Common myeloid progenitor, CD34-positive (primary cell): ENCODE measurements at regions not wholly inside any gene's neighbourhood (a gene's known extent, or its start where the extent isn't known, plus 50 kb on each side); places are given as distances from the start of the nearest gene placed in this dataset.
A peak's percentile ranks its signal among the peaks of the same experiment; 100 is the strongest.

Experiments used
- CTCF ChIA-PET: fragments of 350-600 bp; sonication (Branson Sonifier 250); formaldehyde crosslinking; loops from one replicate; lab custom pipeline; 2021; ENCODE audit warnings: antibody characterized with exemption; lab: Charles Lee
- POLR2A ChIA-PET: fragments of 350-600 bp; sonication (Branson Sonifier 250); formaldehyde crosslinking; loops from one replicate; lab custom pipeline; 2021; ENCODE audit warnings: antibody characterized with exemption; lab: Charles Lee
- DNase-seq, 3 donors: peaks; one replicate each; pipeline versions ENCODE4 v3.0.0 to v3.0.0-alpha.2; 2013
- H3K27ac ChIP-seq, 2 experiments: 1 replicate in 1 of 2; 2 replicates in 1 of 2; pipeline ENCODE4 v1.7.0; 2013; ENCODE audit warnings: inconsistent platforms in 2 of 2, low read length in 2 of 2, mild to moderate bottlenecking in 2 of 2, low read depth in 1 of 2, moderate library complexity in 1 of 2; ENCODE audit not compliant: severe bottlenecking in 2 of 2, insufficient read depth in 1 of 2, poor library complexity in 1 of 2
- H3K27me3 ChIP-seq, 5 experiments: replicated peaks in 2 of 5; 1 replicate in 3 of 5; 2 replicates in 2 of 5; pipeline versions ENCODE4 v1.6.1 to v1.7.0; 2013; ENCODE audit warnings: low read length in 4 of 5, mild to moderate bottlenecking in 2 of 5, moderate library complexity in 2 of 5, inconsistent platforms in 1 of 5; ENCODE audit not compliant: insufficient read depth in 5 of 5, control insufficient read depth in 4 of 5
- H3K36me3 ChIP-seq, 4 experiments: 1 replicate in 2 of 4; 2 replicates in 2 of 4; pipeline versions ENCODE4 v1.6.1 to v1.7.0; 2013; ENCODE audit warnings: low read length in 3 of 4, control low read depth in 1 of 4, mild to moderate bottlenecking in 1 of 4; ENCODE audit not compliant: control insufficient read depth in 4 of 4, insufficient read depth in 4 of 4
- H3K4me1 ChIP-seq, 4 experiments: 1 replicate in 3 of 4; 2 replicates in 1 of 4; pipeline versions ENCODE4 v1.6.1 to v1.7.1; 2013; ENCODE audit warnings: low read length in 3 of 4, mild to moderate bottlenecking in 3 of 4, control low read depth in 1 of 4, inconsistent platforms in 1 of 4, moderate library complexity in 1 of 4; ENCODE audit not compliant: control insufficient read depth in 4 of 4, insufficient read depth in 4 of 4; ENCODE audit errors: control extremely low read depth in 1 of 4
- H3K4me3 ChIP-seq, 7 experiments: 1 replicate in 4 of 7; 2 replicates in 3 of 7; pipeline versions ENCODE4 v1.5.1 to v1.7.0; 2013; ENCODE audit warnings: mild to moderate bottlenecking in 7 of 7, low read length in 6 of 7, moderate library complexity in 6 of 7, inconsistent platforms in 2 of 7, low read depth in 2 of 7, control low read depth in 1 of 7; ENCODE audit not compliant: insufficient read depth in 4 of 7, control insufficient read depth in 1 of 7; ENCODE audit errors: extremely low read depth in 1 of 7
- H3K9me3 ChIP-seq, 5 experiments: 1 replicate in 4 of 5; 2 replicates in 1 of 5; pipeline versions ENCODE4 v1.6.1 to v1.7.1; 2013; ENCODE audit warnings: low read length in 4 of 5, mild to moderate bottlenecking in 2 of 5, inconsistent platforms in 1 of 5, low read depth in 1 of 5, moderate library complexity in 1 of 5; ENCODE audit not compliant: control insufficient read depth in 4 of 5, insufficient read depth in 2 of 5; ENCODE audit errors: control extremely low read depth in 1 of 5
- WGBS: methylation state at CpG from one replicate; pipeline ENCODE4 v1.1.5; 2013; ENCODE audit not compliant: insufficient coverage; 5-methylcytosine and 5-hydroxymethylcytosine counted together

GRCh38 chr3:72317491-72317890 lies 530.8 kb downstream of the SHQ1 start:
- ChIA-PET CTCF (interaction anchor here (1.2 to 2.4 kb wide), 3 partner anchors 11 to 62 kb away, joined by 3 to 9 read pairs (median 3); no protein-coding TSS in a partner anchor), POLR2A (no interaction called here)
- H3K9me3 ChIP-seq = peaks cover 0 to 2% (median 0%) of the 10 kb centered on the region in 5 experiments
- H3K36me3 ChIP-seq = no peaks in the 10 kb centered on the region
- 96% methylated on average over 6 of the region's 7 CpGs for WGBS
- no peaks in the 10 kb centered on the region for H3K27me3 ChIP-seq
- no peak overlapping the region for H3K27ac ChIP-seq
- peaks cover 1 to 47% (median 30%) of the 10 kb centered on the region in 4 experiments for H3K4me1 ChIP-seq
- no peak overlapping the region for H3K4me3 ChIP-seq
- DNase-seq = no peak

GRCh38 chr3:72316501-72317279 lies 531.6 kb downstream of the SHQ1 start:
- Histone ChIP-seq H3K4me1 (peaks cover 9 to 49% (median 36%) of the 10 kb centered on the region in 4 experiments), H3K36me3 (no peaks in the 10 kb centered on the region), H3K27me3 (no peaks in the 10 kb centered on the region), H3K27ac (no peak overlapping the region), H3K4me3 (no peak overlapping the region), H3K9me3 (peaks cover 0 to 2% (median 0%) of the 10 kb centered on the region in 5 experiments)
- 93% methylated on average over 11 of the region's 13 CpGs for WGBS
- ChIA-PET CTCF (interaction anchor here (1.1 to 1.2 kb wide), 4 partner anchors 18 to 76 kb away, joined by 3 read pairs; no protein-coding TSS in a partner anchor), POLR2A (no interaction called here)
- DNase-seq = no peak

GRCh38 chr3:72313308-72313707 lies 528.4 kb upstream of the PROK2 start:
- no peaks in the 10 kb centered on the region for H3K27me3 ChIP-seq
- H3K36me3 ChIP-seq = no peaks in the 10 kb centered on the region
- CTCF ChIA-PET = interaction anchor here (1.0 to 1.2 kb wide), 3 partner anchors 18 to 26 kb away, joined by 3 read pairs; no protein-coding TSS in a partner anchor
- H3K4me1 ChIP-seq = peaks cover 20 to 60% (median 50%) of the 10 kb centered on the region in 4 experiments
- no peak overlapping the region for H3K27ac ChIP-seq
- no peak overlapping the region for H3K4me3 ChIP-seq
- DNase-seq = no peak
- POLR2A ChIA-PET = no interaction called here
- WGBS = no CpG with 5 or more reads among the region's 1 CpG
- peaks cover 0 to 2% (median 0%) of the 10 kb centered on the region in 5 experiments for H3K9me3 ChIP-seq

- no peak overlapping the region for H3K4me3 ChIP-seq
- H3K36me3 ChIP-seq = no peaks in the 10 kb centered on the region
- H3K27ac ChIP-seq = no peak overlapping the region
- POLR2A ChIA-PET = interaction anchor here (2.2 kb wide), 1 partner anchor 63 kb away, joined by 9 read pairs; no protein-coding TSS in a partner anchor
- DNase-seq = peak in 2 of 3 donors; percentile 58 to 59
- WGBS = 75% methylated on average over 3 of the region's 6 CpGs
- H3K9me3 ChIP-seq = peaks cover 0 to 2% (median 0%) of the 10 kb centered on the region in 5 experiments
- CTCF ChIA-PET = interaction anchor here (0.9 to 1.5 kb wide), 5 partner anchors 8 to 92 kb away, joined by 3 to 6 read pairs (median 3); no protein-coding TSS in a partner anchor
- H3K4me1 ChIP-seq = peaks cover 20 to 64% (median 56%) of the 10 kb centered on the region in 4 experiments
- H3K27me3 ChIP-seq = no peaks in the 10 kb centered on the region
These were observed 527.4 kb upstream of the PROK2 start for GRCh38 chr3:72312339-72312738.

GRCh38 chr3:72311425-72311824 lies 526.5 kb upstream of the PROK2 start:
- no peaks in the 10 kb centered on the region for H3K27me3 ChIP-seq
- ChIA-PET CTCF (interaction anchor here (0.6 to 2.9 kb wide), 7 partner anchors 10 to 124 kb away, joined by 3 to 13 read pairs (median 4); no protein-coding TSS in a partner anchor), POLR2A (interaction anchor here (0.7 to 3.2 kb wide), 4 partner anchors 22 to 231 kb away, joined by 3 to 24 read pairs (median 10); no protein-coding TSS in a partner anchor)
- peaks cover 0 to 2% (median 0%) of the 10 kb centered on the region in 5 experiments for H3K9me3 ChIP-seq
- WGBS = 89% methylated on average over 1 of the region's 7 CpGs
- DNase-seq = no peak
- peak overlapping the region in 1 of 2 experiments; percentile 84 for H3K27ac ChIP-seq
- peak overlapping the region in 1 of 7 experiments; percentile 53 for H3K4me3 ChIP-seq
- H3K36me3 ChIP-seq = no peaks in the 10 kb centered on the region
- peaks cover 20 to 63% (median 60%) of the 10 kb centered on the region in 4 experiments for H3K4me1 ChIP-seq

- Histone ChIP-seq H3K27ac (peak overlapping the region; percentile 79 to 84), H3K4me1 (peaks cover 20 to 65% (median 61%) of the 10 kb centered on the region in 4 experiments), H3K36me3 (no peaks in the 10 kb centered on the region), H3K27me3 (no peaks in the 10 kb centered on the region), H3K4me3 (peak overlapping the region in 4 of 7 experiments; percentile 12 to 53 (median 47)), H3K9me3 (peaks cover 0 to 2% (median 0%) of the 10 kb centered on the region in 5 experiments)
- WGBS = 10% methylated on average over 16 of the region's 20 CpGs
- ChIA-PET CTCF (interaction anchor here (0.6 to 2.9 kb wide), 13 partner anchors 10 to 323 kb away, joined by 3 to 13 read pairs (median 3); no protein-coding TSS in a partner anchor), POLR2A (interaction anchor here (0.5 to 3.2 kb wide), 6 partner anchors 10 to 112 kb away, joined by 3 to 24 read pairs (median 8); no protein-coding TSS in a partner anchor)
- peak; percentile 88 to 98 (median 97) for DNase-seq
These were observed 525.8 kb upstream of the PROK2 start for GRCh38 chr3:72310419-72311380.
